K562 (cell line): ENCODE measurements at regions not wholly inside any gene's neighbourhood (a gene's known extent, or its start where the extent isn't known, plus 50 kb on each side); places are given as distances from the start of the nearest gene placed in this dataset.

ENCODE experiments used
- ATAC-seq: fragments of 200-7000 bp; cut with Tn5 transposase; 3 replicates; pipeline ENCODE4 v1.9.1; 2020; ENCODE audit warnings: moderate library complexity
- BruUV-seq: library from RNA; stranded (reverse); fragments of 400-500 nt; replicated peaks from 2 replicates; lab custom pipeline; 2021; lab: Mats Ljungman, UMichigan
- CTCF ChIA-PET: fragments of 300-600 bp; formaldehyde crosslinking; extraction: SDS; loops from one replicate; lab custom pipeline; 2021; ENCODE audit warnings: low intra/inter-chr PET ratio; lab: Yijun Ruan, JAX
- POLR2A ChIA-PET: fragments of 300-600, 350-650 bp; sonication (Branson Sonifier 250); formaldehyde crosslinking; extraction: SDS; loops from one replicate; lab custom pipeline; 2021; ENCODE audit warnings: antibody characterized with exemption, inconsistent platforms; lab: Yijun Ruan, JAX
- DNase-seq, 4 experiments: peaks; one replicate each; pipeline versions ENCODE4 v3.0.0 to v3.0.0-alpha.2; 2011 to 2018; ENCODE audit warnings: low spot score in 3 of 4, mixed read lengths in 3 of 4; ENCODE audit errors: extremely low read depth in 1 of 4
- FAIRE-seq: peaks from 2 replicates; lab custom pipeline; 2011; peaks lifted over from hg19 to GRCh38; lab: Jason Lieb, UNC
- H2AFZ ChIP-seq: 2 replicates; pipeline ENCODE4 v1.6.0; 2011; ENCODE audit warnings: low read depth, low read length, control low read depth, inconsistent platforms
- H3K27ac ChIP-seq: fragments of 200-600 bp; 3 replicates; pipeline ENCODE4 v1.8.0; 2011; ENCODE audit warnings: low read depth, mild to moderate bottlenecking, control low read depth, inconsistent platforms, low read length, moderate library complexity, mixed read lengths; ENCODE audit errors: extremely low read depth
- H3K27me3 ChIP-seq, 2 experiments: fragments of 300-600 bp in 1 of 2; 2 replicates in 1 of 2; 3 replicates in 1 of 2; pipeline versions ENCODE4 v1.6.0 to v1.8.0; 2011; ENCODE audit warnings: inconsistent platforms in 2 of 2, low read length in 2 of 2, mild to moderate bottlenecking in 1 of 2, mixed read lengths in 1 of 2, moderate library complexity in 1 of 2; ENCODE audit not compliant: control insufficient read depth in 2 of 2, insufficient read depth in 2 of 2
- H3K36me3 ChIP-seq: fragments of 300-600 bp; 3 replicates; pipeline ENCODE4 v1.8.0; 2011; ENCODE audit warnings: mild to moderate bottlenecking, low read length, inconsistent platforms; ENCODE audit not compliant: control insufficient read depth, insufficient read depth
- H3K4me1 ChIP-seq, 2 experiments: fragments of 200-600 bp in 1 of 2; replicated peaks in 1 of 2; 2 replicates in 1 of 2; 3 replicates in 1 of 2; pipeline versions ENCODE4 v1.5.1 to v1.8.0; 2011; ENCODE audit warnings: inconsistent platforms in 2 of 2, low read length in 2 of 2, mild to moderate bottlenecking in 1 of 2, mixed read lengths in 1 of 2, moderate library complexity in 1 of 2; ENCODE audit not compliant: control insufficient read depth in 2 of 2, insufficient read depth in 2 of 2
- H3K4me2 ChIP-seq: 2 replicates; pipeline ENCODE4 v1.6.1; 2011; ENCODE audit warnings: low read length, control low read depth, inconsistent platforms, mixed read lengths; ENCODE audit not compliant: insufficient read depth
- H3K4me3 ChIP-seq: fragments of 200-600 bp; sonication (generic), shearing (Covaris generic); 2 replicates; pipeline ENCODE4 v1.5.1; 2016; ENCODE audit warnings: control low read depth, inconsistent platforms
- H3K79me2 ChIP-seq: fragments of 200-600 bp; 3 replicates; pipeline ENCODE4 v1.8.0; 2011; ENCODE audit warnings: low read length, inconsistent platforms; ENCODE audit not compliant: control insufficient read depth, insufficient read depth
- H3K9ac ChIP-seq, 2 experiments: 2 replicates each; pipeline versions ENCODE4 v1.6.0 to v1.6.1; 2011; ENCODE audit warnings: low read depth in 2 of 2, low read length in 2 of 2, control low read depth in 1 of 2, inconsistent platforms in 1 of 2, mild to moderate bottlenecking in 1 of 2, mixed read lengths in 1 of 2; ENCODE audit not compliant: insufficient read depth in 1 of 2
- H3K9me1 ChIP-seq: one replicate; pipeline ENCODE4 v1.6.0; 2011; ENCODE audit warnings: inconsistent platforms, mild to moderate bottlenecking, low read length, moderate library complexity; ENCODE audit not compliant: control insufficient read depth, insufficient read depth
- H3K9me3 ChIP-seq: replicated peaks from 2 replicates; pipeline ENCODE4 v1.5.1; 2011; ENCODE audit warnings: low read depth, low read length, inconsistent platforms; ENCODE audit not compliant: control insufficient read depth, insufficient read depth
- H4K20me1 ChIP-seq: replicated peaks from 2 replicates; pipeline ENCODE4 v1.6.1; 2011; ENCODE audit warnings: low read length, inconsistent platforms, mixed read lengths; ENCODE audit not compliant: control insufficient read depth, insufficient read depth
- CBX1 ChIP-seq: sonication (generic); IDR thresholded peaks from 2 replicates; pipeline ENCODE4 v1.6.1; 2016; ENCODE audit warnings: antibody characterized with exemption, low read depth, mild to moderate bottlenecking
- ELK1 ChIP-seq: sonication (generic); formaldehyde crosslinking; IDR thresholded peaks from 2 replicates; pipeline ENCODE4 v1.8.1; 2022; ENCODE audit warnings: missing genetic modification reagents
- HDAC1 ChIP-seq, 2 experiments: fragments of 450-650 bp; IDR thresholded peaks; 2 replicates each; pipeline ENCODE4 v1.6.1; 2016 to 2017; ENCODE audit warnings: inconsistent platforms in 1 of 2, mild to moderate bottlenecking in 1 of 2, moderate library complexity in 1 of 2
- KDM1A ChIP-seq, 2 experiments: fragments of 450-650 bp; IDR thresholded peaks; 2 replicates each; pipeline ENCODE4 v1.6.1; 2016; ENCODE audit warnings: mild to moderate bottlenecking in 2 of 2
- MEIS2 ChIP-seq: fragments of 450-650 bp; IDR thresholded peaks from 2 replicates; pipeline ENCODE4 v1.6.1; 2014; ENCODE audit warnings: mild to moderate bottlenecking; ENCODE audit not compliant: partially characterized antibody
- NONO ChIP-seq, 2 experiments: fragments of 200-400 bp in 1 of 2; fragments of 450-650 bp in 1 of 2; formaldehyde crosslinking in 1 of 2; IDR thresholded peaks; 2 replicates each; pipeline ENCODE4 v1.6.1; 2017; ENCODE audit warnings: low read depth in 2 of 2, mild to moderate bottlenecking in 2 of 2, moderate library complexity in 2 of 2, low read length in 1 of 2
- PKNOX1 ChIP-seq: fragments of 450-650 bp; IDR thresholded peaks from 2 replicates; pipeline ENCODE4 v1.6.1; 2016
- WGBS: fragments of 100-300 bp; shearing (Covaris generic); methylation state at CpG from one replicate; pipeline ENCODE4 v1.1.6; 2016; ENCODE audit warnings: low coverage, mixed read lengths; ENCODE audit not compliant: insufficient coverage; ENCODE audit errors: missing lambda C conversion rate; 5-methylcytosine and 5-hydroxymethylcytosine counted together
- in situ Hi-C: fragments of 300-500 bp; cut with MboI; formaldehyde crosslinking; loops from 4 replicates; pipeline ENCODE4 v1.15.0; 2018; ENCODE audit warnings: inconsistent platforms, mixed read lengths
- intact Hi-C: fragments of 100-400 bp; cut with micrococcal nuclease; formaldehyde crosslinking; loops from 2 replicates; pipeline ENCODE4 v1.14.2; 2022
- TF ChIP-seq, protein P1 (sequence below): fragments of 200-800 bp; sonication (Bioruptor generic); IDR thresholded peaks from 2 replicates; pipeline ENCODE4 v1.6.1; 2017; ENCODE audit warnings: missing genetic modification characterization, missing compliant biosample characterization

DNA sequence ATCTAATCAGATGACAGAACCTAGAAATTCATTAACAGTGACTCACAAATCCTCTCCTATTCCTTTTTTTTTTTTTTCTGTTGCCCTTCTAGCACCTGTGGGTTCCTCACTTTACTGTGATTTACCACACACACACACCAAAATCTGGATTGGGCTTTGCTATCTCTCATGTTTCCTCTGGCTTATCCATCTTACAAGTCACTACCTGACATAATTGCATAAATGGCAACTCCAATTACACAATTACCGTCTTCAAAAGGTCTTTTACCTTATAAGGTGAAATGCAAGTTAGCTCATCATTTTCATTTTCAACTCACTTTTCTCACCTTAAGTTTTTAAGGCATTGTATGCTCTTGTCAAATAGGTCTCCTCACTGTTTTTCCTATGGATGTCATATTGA lies 426.3 kb upstream of the MEF2C start:
- ATAC-seq (no peak), FAIRE-seq (no peak), DNase-seq (no peak)
- intact Hi-C loops (no loop called here), in situ Hi-C loops (no loop called here)
- H3K4me1 ChIP-seq, result peaks cover 0 to 27% of the 10 kb centered on the region in 2 experiments; a peak in 3 of 5 replicates
- POLR2A ChIA-PET, result no interaction called here
- no peak overlapping the region for H3K4me3 ChIP-seq
- H2AFZ ChIP-seq, result no peak overlapping the region
- H3K36me3 ChIP-seq, result no peaks in the 10 kb centered on the region
- no peak overlapping the region for H3K9ac ChIP-seq
- no peaks in the 10 kb centered on the region for H3K9me3 ChIP-seq
- WGBS, result 65% methylated on average over 1 of the region's 1 CpG
- H3K27ac ChIP-seq, result no peak overlapping the region
- no peaks in the 10 kb centered on the region for H3K9me1 ChIP-seq
- no peaks in the 10 kb centered on the region for H4K20me1 ChIP-seq
- H3K4me2 ChIP-seq, result no peak overlapping the region
- H3K27me3 ChIP-seq, result no peaks in the 10 kb centered on the region
- TF ChIP-seq HDAC1 (IDR thresholded peaks at IDR 0.05), result peak in 1 of 2 experiments; percentile 33; a peak in 1 of 4 replicates
- no peak for TF ChIP-seq NONO (IDR thresholded peaks at IDR 0.05; ENCODE audit: low read depth in 2 of 2, low read length in 1 of 2)
- peak; percentile 31; a peak in 1 of 4 replicates for TF ChIP-seq KDM1A (IDR thresholded peaks at IDR 0.05)
- H3K79me2 ChIP-seq, result no peaks in the 10 kb centered on the region
- CTCF ChIA-PET, result no interaction called here
- BruUV-seq, result no TSS peak

- peak overlapping the region; percentile 6; the same call in 1 of the 3 replicates for H3K27ac ChIP-seq
- no peak overlapping the region for H3K9ac ChIP-seq
- H3K9me3 ChIP-seq, result no peaks in the 10 kb centered on the region
- H3K4me1 ChIP-seq, result peaks cover 0 to 21% of the 10 kb centered on the region in 2 experiments; a peak in 3 of 5 replicates
- H4K20me1 ChIP-seq, result no peaks in the 10 kb centered on the region
- DNase-seq, result peak in 2 of 4 experiments; percentile 12 to 35
- H3K4me2 ChIP-seq, result no peak overlapping the region
- POLR2A ChIA-PET, result no interaction called here
- peak; percentile 69 for FAIRE-seq
- no peaks in the 10 kb centered on the region for H3K9me1 ChIP-seq
- intact Hi-C loops, result no loop called here
- no TSS peak for BruUV-seq
- 13% methylated on average over 4 of the region's 4 CpGs for WGBS
- no peak overlapping the region for H3K4me3 ChIP-seq
- H3K27me3 ChIP-seq, result no peaks in the 10 kb centered on the region
- peak; percentile 64 for ATAC-seq
- H3K79me2 ChIP-seq, result no peaks in the 10 kb centered on the region
- H3K36me3 ChIP-seq, result no peaks in the 10 kb centered on the region
- in situ Hi-C loops, result no loop called here
- CTCF ChIA-PET, result no interaction called here
- H2AFZ ChIP-seq, result peak overlapping the region; percentile 25
- TF ChIP-seq MEIS2, result peak; percentile 67
- TF ChIP-seq, protein P1, sequence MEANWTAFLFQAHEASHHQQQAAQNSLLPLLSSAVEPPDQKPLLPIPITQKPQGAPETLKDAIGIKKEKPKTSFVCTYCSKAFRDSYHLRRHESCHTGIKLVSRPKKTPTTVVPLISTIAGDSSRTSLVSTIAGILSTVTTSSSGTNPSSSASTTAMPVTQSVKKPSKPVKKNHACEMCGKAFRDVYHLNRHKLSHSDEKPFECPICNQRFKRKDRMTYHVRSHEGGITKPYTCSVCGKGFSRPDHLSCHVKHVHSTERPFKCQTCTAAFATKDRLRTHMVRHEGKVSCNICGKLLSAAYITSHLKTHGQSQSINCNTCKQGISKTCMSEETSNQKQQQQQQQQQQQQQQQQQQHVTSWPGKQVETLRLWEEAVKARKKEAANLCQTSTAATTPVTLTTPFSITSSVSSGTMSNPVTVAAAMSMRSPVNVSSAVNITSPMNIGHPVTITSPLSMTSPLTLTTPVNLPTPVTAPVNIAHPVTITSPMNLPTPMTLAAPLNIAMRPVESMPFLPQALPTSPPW (CRISPR knock-in tag), result no peak
- peak; percentile 86 for TF ChIP-seq PKNOX1
- TF ChIP-seq CBX1, result no peak
- TF ChIP-seq ELK1 (CRISPR knock-in tag), result no peak
Measured at GRCh38 chr5:89308606-89309040, 425.6 kb upstream of the MEF2C start.
